HG03354 (cell line): ENCODE measurements at regions not wholly inside any gene's neighbourhood (a gene's known extent, or its start where the extent isn't known, plus 50 kb on each side); places are given as distances from the start of the nearest gene placed in this dataset.
"Not testable (repeated sequence)": the region's sequence is repeated elsewhere in the genome, so short reads cannot be mapped to it uniquely, and the experiment has no call there.

Experiments used
- ATAC-seq: cut with Tn5 transposase; IDR thresholded peaks from one replicate; pipeline ENCODE4 v1.9.1; 2021; ENCODE audit warnings: mild to moderate bottlenecking; ENCODE audit not compliant: unreplicated experiment, poor library complexity, severe bottlenecking

DNA sequence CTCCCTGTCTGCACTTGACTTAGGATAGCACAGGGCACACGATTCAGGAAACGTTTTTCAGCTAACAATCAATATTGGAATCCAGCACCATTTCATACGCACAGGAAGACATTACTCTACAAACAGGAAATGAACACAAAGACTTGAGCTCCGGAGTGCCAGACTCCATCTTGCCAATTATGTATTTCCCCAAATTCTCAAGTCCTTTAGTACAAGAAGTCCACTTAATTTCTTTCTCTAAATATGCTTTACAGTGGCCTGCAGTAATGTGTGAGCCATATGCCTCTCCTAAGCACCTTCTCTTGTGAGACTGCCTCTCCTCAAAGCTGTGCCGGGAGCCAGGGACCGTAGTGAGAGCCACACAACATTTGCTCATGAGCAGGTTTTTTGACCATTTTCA, 168.2 kb downstream of the THBS2 start:
- no peak for ATAC-seq

DNA sequence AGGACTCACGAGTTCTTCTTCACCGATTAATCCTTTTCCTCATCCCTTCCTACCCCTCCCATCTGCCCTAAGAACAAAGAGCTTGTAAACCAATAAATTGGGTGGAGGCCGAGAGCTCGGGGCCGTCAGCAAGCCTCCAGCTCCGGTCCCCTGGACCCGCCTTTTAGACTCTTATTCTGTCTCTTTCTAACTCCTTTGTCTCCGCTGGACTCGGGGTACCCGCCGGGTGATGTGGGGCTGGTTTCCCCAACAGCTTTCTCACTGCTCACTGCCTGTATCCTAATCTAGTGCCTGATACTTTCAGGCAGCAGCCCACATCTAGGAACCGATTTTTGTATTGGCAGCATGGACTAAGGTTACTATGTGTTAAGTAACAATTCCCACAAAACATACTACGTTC, 169.1 kb downstream of the THBS2 start:
- not testable (repeated sequence) for ATAC-seq

DNA sequence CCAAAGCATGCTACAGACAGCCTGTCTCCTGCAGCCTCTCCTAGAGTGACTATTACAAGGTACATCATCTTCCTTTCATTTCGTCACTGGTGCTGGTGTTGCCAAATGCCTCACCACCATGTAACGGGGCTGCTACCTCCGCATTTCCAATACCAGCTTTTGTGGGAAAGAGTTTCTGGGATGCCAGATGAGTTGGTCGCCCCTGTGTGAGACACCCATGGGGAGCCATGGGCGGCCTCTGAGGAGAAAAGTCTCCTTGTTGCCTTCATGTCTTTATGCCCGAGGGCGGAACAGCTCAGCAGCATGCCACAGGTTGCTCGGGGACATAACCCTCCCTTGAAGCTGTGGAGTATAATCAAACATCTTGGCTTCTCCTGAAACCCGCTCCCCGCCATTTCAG, 169.6 kb downstream of the THBS2 start:
- ATAC-seq, result no peak

DNA sequence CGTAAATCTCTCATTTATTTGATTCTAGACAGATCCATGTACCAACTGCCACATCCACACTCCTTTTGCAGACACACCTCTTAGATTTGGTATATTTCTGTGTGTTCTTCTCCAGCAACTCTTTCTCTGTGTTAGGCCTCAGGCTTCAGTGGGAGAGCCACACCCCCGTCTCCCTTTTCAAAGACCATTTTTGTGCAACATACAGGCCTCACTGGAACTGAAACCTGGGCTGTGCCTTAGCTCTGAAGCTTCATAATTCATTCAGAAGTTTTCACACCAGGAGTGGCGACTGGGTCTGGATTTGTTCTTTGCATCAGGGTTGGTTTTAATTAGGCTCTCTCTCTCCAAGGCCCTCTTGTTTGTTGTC, 170.2 kb downstream of the THBS2 start:
- ATAC-seq, result no peak

DNA sequence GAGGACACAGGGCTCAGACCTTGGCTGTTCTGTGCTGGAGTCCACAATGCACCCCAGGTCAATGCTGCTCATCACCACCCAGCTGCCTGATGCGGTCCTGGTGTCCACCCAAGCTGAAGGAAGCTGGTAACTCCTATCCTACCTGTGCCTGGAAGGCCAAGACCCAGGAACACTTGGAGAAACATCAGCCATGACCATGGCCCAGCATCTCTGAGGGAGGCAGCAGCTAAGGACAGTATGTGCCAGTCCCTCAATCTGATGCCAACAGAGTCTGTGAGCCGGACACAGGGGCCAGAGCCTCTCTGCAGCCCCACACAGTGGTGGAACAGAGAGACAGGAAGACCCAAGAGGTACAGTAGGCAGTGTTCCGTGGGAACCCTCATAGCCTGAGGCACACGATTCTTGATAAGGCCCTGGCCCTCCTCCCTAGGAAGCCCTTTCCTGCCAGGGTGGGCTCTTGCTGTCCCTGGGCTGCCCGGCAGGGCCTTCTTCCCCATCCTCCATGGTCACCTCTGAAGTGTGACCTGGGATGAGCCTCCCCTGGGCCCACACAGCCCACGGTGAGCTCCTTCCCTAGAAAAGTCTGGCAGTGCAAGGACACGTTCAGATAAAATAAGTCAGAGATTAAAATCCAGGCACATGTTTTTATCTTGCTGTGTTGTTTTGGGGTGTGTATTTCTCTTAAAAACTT, 170.7 kb downstream of the THBS2 start:
- no peak for ATAC-seq

DNA sequence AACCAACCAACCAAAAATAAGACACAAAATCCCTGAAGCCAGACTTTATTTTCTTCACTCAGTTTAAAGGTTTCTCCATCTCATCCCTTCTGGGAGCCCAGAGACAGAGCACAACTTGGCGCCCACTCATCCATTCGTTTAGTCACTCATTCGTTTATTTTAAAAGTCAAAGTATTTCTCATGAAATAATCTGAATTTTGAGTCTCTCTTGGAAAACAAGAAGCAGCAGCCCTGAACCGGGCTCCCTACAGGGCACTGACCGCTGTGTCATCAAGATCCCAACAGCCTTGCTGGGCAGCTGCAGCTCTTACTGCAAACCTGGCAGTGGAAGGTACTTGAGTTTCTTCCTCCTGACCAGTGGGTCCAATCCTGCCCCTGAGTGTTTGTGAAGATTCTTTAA, 171.6 kb downstream of the THBS2 start:
- no peak for ATAC-seq

DNA sequence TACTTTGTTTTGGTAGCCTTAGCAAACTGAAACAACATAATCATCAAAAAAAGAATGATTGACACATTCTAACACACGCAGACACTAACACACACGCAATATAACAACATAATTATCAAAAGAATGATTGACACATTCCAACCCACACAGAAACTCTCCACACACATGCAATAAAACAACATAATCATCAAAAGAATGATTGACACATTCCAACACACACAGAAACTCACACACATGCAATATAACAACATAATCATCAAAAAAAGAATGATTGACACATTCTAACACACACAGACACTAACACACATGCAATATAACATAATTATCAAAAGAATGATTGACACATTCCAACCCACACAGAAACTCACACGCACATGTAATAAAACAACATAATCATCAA, 172.4 kb downstream of the THBS2 start:
- ATAC-seq, result no peak

DNA sequence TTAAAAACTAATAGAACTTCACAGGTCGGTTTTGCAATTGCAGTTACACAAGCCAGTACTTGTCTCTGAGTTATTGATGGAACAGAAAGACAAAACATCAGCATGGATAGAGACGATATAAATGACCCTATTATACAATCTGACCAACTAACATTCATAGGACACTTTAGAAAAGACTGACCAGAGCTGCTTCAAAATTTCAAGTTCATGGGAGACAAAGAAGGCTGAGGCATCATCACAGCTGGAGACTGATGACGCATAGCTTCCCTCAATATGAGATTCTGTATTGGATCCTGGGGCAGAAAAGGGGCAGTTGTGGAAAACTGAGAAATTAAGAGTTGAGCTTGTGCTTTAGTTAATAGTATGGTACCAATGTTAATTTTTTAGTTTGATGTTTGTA, 174.0 kb downstream of the THBS2 start:
- ATAC-seq, result no peak

DNA sequence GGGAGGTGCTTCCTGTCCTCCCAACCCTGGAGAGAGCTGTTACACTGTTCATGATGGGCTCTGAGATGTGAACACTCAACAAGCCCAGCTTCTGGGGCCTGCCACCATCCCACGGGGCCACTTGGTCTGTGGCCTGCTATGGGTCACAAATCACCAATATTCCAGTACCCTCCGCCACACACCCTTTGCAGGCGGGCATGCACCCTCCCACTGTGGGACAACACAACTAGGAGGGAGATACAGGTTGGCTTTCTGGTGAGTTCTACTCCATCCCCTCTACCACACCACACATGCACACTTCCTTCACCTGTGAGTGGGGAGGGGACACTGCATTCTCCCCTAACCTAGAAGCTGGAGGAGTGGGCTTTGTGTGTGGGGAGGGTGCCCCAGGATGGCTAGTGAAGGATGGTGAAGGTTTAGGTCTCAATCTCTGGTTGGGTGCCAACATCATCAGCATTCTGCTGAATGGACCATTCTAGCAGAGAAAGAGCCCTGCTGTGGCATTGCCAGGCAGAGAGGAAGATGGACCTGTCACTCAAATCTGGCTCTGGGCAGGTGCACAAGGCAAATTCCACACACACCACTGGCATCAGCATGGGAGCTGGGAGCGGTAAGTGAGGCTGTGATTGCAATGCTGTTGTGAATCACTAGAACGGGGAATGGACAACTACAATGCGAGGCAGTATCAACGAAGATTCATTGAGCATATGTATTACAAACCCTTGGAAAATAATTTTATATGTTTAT, 175.1 kb downstream of the THBS2 start:
- ATAC-seq, result no peak

DNA sequence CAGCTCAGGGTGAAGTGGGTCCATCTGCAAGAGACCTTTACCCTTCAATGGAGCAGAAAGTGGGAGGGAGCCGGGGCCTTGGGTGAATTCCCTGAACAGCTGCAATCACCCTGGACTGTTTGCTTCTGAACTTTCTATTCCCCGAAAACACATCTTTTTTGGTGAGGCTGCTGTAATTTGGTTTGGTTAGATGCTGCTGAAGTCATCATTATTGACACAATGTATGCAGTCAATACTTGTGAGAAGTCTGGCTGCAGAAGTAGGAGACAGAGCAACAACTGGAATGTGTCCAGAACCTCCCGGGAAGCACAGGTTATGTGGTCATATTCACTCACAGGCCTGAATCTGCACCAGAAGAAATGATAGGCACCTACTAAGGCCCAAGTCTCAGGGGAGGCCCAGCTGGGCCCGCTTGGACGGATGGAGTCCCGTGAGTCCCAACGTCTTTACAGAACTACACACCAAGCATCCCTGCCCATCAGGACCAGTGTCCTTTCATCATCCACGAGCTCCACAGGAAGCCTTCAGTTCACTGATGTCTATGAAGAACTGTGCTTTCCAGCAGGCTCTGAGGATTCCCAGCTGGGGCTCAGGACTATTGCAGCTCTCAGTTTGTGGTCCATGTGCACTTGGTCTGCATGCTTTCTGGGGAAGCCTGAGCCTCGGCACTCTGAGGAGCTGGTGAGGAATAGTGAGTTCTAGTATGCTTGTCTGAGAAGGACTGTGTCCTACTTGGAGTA, 177.6 kb downstream of the THBS2 start:
- no peak for ATAC-seq

DNA sequence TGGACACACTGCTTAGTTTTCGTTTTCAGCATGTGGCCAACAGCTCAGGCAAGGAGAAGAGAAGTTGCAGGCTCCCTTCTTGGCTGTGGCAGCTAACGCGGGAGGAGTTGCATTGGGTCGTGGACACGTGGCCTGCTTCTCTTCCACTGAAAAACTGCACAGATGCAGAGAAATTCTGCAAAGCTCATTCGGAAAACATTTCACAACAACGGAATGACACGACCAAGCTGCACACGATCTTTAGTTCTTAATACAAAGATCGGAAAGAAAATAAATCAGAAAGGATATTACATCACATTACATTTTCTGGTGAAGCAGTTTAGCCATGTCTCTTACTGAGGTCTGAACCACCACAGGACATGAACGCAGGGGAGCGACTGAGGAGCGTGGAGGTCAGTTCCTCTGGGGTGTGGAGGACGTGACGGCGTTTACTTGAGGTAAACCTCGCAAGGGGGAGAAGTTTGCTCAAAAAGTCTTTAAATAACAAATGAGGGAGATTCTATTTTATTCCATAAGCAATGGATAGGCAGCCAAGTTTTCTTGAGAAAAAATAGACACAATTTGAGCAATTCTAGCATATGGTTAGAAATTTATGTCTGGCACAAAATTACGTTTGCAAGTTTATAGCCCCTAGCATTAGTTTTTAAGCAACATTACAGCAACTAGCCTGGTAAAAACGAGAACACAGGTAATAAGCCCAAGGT, 178.3 kb downstream of the THBS2 start:
- no peak for ATAC-seq

DNA sequence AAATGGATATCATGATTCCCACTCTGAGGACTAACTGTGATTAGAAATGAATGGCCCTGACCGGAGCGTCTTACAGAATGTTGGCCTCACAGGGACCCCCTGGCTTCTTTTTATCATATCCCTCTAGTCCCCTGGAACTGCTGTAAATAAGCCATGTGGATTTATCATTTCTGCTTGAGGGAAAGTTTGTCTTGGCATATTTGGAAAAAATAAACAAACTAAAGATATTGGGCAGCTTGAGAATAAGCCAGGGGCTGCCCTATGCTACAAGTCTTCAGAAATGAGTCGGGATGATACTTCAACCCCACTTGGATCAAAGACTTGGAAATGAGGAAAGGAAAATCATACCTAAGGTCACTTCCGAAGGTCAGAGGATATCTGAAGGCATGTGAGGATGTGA, 179.1 kb downstream of the THBS2 start:
- ATAC-seq, result no peak

DNA sequence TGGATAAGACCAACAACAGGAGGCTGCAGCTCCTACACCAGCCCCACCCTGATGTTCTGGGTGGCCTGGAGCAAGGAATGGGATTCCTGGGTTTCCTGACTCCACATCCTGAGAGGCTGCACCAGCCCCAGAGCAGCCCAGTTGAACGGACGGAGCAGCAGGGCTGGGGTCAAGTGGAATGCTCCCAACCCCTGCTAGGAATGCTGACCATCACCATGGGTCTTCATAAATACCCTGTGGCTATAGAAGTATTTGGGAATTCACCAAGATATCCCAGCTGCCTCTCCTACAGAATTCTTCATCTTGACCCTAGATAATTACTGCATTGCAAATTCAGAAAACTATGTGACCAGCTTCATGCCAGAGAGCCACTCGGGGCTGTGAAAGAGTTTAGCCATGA, 180.3 kb downstream of the THBS2 start:
- no peak for ATAC-seq

DNA sequence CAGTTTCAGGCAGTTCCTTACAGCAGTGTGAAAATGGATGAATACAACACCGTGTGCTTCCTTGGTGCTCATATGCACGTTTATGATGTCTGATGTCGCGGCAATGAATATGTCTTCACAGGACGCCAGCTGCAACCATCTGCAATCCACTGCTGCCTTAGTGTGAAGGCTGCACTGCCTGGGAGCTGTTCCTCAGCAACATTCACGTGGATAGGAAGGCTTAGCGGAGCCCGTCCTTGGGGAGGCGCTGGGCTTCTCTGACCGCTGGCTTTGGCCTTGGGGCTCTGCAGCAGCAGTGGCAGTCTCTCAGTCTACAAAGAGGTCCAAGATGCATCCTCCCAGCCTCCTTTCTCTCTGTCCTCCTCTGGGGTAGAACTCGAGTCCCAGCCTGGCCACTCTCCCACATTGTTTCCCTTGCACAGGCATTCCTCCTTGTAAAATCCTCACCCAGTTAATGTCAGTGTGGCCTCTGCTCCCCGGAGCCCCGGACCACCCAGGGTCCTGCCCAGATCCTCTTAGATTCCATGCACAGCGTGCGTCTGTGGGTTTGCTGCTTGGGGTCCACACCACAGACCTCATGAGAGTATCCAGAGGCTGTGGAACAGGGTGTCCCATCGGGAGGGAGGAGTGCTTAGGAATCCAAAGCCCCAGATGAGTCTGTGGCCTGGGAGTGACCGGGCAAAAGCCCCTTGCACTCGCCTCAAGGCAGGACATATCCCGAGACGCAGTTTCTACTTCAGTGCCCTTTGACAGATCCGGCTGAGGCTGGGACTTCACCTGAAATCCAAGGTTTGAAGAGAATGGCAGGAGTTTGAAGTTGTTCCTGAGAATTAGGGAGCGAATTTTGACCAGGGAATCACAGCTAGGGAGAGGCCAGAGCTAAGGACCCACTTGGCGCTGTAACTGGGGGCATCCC, 181.3 kb downstream of the THBS2 start:
- ATAC-seq, result no peak

DNA sequence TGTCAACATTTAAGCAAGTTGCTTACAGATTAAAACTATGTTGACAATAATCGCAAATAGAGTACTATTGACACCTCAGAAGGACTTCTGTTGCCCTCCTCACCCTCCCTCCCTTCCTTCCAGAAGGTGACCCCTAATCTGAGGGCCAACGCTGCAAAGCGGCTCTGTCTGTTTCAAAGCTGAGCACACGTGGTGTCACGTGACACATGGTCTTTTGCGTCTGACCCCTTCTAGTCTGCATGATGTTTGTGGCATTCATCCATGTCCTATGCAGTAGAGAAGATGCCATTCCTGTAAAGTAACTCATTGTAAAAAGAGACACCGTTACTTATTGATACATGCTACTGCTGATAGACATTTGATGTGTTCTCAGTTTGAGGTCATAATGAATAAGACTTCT, 182.3 kb downstream of the THBS2 start:
- no peak for ATAC-seq

DNA sequence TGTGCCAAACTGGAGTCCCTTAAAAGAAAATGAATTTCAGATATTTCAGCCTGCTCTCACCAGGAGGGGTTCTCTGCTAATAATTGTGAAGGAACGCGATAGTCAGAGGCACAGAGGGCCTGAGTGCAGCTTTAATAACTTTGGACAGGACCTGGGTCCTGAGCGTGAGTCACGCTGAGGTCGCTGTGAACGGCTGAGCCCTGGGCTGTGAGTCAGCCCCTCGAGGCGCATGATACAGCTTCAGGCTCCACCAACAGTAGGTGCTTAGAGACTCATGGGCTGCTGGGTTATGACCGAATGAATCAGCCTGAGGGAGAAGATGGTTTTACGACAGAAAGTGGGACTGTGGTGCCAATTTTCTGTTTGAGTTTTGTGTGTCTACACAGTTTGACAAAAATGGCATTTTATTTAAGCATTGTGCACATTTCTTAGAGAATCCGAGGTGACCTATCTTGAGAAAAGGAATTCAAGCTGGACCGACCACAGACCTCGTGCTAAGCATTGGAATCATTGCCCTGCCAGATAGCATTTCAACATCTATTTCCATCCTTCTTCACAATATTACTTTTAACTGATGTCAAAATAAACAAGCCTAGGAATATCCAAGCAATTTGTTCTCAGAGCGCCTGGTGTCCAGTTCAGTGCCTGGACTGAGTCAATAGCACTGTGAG, 183.0 kb downstream of the THBS2 start:
- ATAC-seq, result no peak

DNA sequence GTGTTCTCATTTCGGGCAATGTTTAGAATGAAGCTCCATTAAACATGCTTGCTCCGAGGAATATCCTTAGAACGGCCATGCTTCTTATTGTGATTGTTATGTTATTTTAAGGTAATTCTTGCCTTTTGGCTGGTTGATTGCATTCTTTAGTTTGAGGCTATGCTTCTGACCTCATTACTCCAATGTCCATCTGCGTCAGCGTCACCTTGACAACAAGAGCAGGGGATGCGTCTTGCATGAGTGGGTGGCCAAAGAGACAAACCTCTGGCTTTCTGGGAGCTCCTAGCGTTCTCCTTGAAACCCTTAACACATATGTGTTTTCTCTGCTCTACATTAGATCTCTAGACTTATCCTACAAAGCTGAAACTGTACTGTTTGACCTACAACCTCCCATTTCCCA, 184.3 kb downstream of the THBS2 start:
- no peak for ATAC-seq

DNA sequence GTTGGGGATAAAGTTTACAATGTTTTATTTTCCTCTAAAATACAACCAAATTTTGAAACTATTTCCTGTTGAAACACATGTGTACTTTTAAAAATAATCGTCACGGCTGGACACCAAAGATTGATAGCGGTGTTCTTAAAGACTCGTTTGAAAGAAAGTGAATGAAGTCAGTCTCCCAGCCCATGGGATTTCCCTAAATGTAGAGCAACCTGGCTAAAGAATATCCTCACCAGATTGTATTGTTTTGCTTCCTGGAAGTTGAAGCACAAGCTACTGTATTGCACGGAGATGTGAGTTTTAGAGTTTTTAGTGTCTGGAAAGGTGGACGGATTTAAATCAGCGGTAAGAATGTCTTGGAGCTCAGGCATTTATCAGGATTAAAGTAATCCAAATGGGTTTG, 189.5 kb downstream of the THBS2 start:
- no peak for ATAC-seq

DNA sequence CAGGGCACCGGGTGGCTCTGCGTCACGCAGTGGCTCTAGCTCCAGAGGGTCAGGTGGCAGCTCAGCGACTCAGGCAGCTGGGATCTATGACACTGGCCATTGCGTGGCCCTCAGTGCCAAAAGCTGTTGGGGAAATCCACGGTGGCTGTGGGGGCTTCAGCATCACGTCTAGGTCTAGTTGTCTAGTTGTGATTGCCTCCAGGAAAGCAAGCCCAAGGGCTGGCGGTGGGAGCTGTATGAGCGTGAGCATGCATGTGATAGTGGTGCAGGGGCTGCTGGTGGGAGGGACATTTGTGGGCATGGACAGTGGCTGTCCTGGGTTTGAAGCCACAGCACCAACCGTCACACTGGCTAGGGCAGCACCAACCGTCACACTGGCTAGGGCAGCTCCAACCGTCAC, 191.4 kb downstream of the THBS2 start:
- ATAC-seq, result no peak
